HG03108 (cell line): ENCODE measurements at regions not wholly inside any gene's neighbourhood (a gene's known extent, or its start where the extent isn't known, plus 50 kb on each side); places are given as distances from the start of the nearest gene placed in this dataset.
"Not testable (repeated sequence)": the region's sequence is repeated elsewhere in the genome, so short reads cannot be mapped to it uniquely, and the experiment has no call there.

Experiments
- ATAC-seq: cut with Tn5 transposase; IDR thresholded peaks from one replicate; pipeline ENCODE4 v1.9.1; 2021; ENCODE audit warnings: moderate library complexity; ENCODE audit not compliant: unreplicated experiment

DNA sequence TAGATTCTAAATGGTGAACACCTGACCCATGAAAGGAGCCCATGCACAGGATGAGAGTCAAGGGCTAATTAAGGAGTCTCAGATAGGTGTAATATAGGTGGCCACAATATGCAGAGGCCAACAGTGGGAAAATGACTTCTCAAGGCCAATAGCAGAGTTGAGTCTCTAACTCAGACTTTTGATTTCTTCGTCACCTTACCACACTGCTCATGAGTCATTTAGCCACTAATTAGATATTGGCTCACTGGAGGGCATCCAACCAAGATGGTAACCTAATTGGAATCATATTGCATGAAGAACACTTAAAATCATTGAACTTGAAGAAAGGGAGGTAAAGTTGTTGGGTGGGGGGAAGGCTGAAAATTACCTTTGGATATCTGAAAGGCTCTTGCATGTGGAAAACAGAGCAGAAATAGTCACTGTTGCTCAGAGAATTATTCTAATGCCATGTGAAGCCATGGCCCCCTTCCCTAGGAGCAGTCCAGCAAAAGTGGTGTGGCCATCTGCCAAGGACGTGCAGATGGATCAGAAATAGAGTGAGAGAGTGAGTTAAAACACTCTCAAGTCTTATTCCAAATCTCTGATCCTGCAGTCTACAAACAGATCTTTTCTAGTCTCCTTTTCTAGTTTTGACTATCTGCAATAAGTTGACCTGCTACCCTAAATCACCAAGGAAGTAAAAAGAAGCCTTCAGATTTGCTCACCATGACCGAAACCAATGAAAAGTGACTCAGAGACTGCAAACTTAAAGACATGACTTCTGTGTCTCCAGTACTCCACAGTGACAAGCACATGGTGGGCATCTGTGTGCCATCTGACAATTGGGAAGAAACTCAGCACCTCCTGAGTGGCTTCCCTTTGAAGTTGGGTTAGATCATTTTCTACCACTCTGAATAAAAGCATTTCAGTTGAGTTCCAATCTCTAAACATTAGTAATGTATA lies 93.9 kb upstream of the C1QTNF7 start:
- no peak for ATAC-seq

DNA sequence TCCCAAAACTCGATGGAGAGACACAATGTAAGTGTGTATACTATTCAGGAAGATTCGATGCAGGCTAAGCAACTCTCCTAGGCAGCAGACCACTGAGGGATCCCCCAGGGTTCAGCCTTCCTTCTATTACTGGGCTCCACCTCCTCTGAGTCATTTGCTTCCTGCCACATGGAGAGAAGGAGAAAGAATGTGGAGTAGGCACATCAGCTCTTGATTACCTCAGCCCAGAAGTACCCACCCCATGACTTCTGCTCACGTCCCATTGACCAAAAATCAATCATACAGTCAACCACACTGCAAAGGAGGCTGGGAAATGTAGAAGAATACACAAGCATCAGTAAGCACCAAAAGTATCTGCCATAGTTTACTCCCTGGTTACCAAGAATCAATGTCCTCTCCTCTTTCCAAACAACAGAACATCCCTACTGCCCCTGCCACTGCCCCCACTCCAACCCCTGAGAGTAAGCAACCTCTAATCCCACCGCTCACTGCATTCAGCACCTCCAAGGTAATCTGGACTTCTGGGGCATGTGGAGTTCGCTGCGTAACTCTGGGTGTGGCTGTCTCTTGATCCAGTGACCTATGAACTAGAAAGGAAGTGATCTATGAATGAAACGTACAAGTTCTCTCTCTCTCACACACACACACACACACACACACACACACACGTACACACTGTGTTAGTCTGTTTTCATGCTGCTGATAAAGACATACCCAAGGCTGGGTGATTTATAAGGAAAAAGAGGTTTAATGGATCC lies 91.2 kb upstream of the C1QTNF7 start:
- ATAC-seq = no peak

DNA sequence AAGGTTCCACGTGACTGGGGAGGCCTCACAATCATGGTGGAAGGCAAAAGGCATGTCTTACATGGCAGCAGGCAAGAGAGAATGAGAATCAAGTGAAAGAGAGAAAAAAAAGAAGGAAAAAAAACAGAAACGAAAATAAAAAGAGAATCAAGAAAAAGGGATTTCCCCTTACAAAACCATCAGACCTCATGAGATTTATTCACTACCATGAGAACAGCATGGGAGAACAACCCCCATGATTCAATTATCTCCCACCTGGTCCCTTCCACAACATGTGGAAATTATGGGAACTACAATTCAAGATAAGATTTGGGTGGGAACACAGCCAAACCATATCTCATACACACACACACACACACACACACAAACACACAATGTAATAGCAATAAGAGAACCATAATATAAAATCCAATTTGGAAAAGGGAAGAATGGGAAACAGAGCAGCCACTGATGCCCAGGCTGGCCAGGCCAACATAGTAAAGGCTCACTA lies 90.6 kb upstream of the C1QTNF7 start:
- ATAC-seq = not testable (repeated sequence)

DNA sequence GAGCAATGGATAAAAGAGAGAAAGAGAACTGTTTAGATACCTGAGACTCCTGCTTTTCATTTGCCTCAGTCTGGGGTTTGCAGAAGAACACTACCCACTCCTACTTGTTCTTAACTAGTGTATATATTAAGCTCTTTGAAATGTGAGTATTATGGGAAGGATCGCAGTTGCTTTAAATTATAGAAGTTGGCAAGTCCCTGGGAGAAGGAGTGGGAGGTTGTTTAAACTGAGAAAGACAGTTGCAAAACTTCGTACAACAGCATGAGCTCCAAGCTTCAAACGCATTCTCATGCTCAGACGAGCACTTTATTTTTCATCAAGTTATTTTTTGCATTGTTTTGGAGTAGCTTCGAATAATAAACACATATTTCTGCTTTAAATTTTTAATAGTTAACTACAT lies 88.1 kb upstream of the C1QTNF7 start:
- ATAC-seq = no peak

DNA sequence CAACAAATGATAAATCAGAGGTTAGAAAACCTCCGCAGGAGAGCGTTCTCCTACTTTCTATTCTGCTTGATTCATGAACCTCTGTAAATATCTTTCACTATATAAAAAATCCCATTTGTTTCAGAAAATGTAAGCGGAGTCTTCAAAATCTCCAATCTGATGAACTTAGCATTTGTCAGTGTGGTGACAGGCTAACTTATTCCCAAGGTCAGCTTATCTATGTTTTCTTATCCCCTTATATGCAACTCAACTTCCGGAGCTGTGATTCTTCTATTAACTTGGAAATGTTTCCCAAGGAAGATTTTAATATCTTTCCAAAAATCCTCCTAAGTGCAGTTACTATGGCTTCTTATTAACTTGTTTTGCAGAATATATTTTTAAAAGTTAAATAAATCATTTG lies 87.5 kb upstream of the C1QTNF7 start:
- no peak for ATAC-seq

DNA sequence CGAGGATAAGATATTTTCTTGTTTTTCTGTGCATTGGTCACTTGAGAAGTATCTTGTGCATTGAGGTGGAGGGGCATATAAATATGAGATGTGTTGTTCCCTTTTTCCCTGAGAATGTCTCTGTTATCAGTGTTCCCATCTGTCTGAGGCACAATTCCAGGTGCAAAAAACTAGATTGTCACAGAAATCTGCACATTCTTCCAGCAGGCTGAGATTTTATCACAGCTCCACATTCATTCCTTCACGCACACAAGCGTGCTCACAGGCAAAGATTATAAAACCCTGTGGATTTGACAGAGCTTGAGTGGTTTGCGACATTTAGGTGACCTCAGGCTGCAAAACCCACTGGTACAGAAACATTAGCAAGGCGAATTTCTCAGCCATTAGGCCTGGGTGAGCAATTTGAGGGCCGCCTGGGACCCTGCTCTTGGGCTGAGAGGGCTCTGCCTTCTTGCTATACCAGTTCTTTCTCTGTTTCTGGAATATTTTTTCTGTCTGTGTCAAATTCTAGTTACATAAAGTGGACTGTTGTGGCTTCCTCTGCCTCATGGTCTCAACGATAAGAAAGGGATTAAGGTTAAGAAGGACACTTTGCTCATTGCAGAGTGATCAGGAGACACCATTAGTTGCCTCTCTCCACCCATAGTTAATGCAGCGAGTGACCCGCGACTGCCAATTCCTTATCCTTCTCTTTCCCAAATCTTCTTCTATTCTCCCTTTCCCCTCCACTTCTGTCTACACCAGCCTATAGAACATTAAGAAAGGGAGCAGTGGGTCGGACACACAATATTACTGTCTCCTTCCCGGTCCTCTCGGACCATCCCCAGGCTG lies 86.7 kb upstream of the C1QTNF7 start:
- no peak for ATAC-seq

DNA sequence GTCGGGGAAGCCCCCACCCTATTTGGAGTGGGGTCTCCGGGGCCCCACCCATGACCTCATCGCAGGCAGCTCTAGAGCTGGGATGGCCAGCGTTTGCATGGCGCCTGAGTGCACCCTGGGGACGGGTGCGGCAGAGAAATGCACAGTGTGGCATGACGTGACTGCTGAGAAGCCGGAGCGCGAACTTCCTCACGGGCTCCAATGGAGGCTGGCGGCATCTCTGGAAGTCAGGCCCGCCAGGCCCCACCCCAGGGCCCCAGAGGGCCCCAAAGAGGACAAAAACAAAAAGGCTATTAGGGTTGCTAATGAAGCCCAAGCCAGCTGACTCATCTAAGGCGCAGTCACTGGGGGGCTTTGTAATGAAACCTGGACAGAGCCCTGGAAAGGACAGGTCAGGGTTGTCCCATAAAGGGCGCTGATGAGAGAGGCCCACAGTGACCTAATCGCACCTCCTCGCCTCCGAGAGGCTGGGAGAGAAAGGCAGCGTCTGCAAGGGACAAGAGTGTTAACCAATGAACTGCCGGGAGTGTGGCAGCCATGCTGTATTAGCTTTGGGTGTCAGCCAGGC lies 86.0 kb upstream of the C1QTNF7 start:
- ATAC-seq = no peak

DNA sequence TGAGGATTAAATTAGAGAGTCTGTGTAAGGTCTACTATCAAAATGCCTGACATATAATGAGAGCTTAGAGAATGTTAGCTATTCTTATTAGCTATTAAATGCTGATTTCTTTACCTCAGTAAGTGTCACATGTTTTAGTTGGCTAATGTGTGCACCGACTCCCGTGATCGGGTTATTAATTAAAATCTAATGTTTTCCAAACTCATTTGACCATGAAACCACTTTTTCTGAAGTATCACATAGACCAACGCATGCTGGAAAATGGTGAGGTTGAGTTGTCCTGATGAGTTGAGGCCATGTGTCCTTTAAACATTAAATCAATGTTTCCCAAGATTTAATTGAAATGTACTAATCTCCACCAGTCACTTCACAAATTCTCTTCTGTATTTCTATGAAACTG lies 84.8 kb upstream of the C1QTNF7 start:
- no peak for ATAC-seq

DNA sequence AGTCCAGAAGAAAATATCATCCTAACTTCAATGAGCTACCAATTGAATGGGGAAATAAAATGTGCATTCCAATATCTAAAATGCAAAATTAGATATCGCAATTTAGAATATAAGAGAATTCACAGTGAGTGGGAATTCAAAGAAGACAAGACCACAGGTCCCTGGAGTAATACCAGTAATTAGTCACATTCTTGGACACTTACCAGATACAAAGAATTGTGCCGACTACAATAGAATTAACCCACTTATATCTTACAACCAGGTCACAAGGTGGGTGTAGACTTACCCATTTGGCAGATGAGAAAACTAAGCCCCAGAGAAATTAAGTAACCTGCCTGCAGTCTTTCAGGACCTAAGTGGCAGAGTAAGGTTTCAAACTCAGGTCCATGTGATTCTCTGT lies 84.3 kb upstream of the C1QTNF7 start:
- no peak for ATAC-seq

DNA sequence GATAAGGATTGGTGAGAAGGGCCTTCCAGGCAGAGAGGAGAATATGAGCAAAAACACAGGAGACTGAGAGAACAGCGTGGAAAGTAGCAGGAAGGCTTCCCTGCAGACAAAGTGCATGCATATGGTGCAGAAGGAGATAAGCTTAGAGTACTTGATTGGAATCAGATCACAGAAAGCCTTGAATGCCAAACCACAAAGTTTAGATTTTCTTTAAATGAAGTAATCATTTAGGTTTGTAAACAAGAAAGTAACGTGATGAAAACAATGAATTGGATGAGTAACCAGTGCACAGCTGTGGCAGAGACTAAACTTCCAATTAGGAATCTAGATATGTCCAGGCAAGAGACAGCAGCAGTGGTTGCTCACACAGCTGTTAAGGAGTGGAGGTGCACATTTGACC lies 83.8 kb upstream of the C1QTNF7 start:
- ATAC-seq = no peak

DNA sequence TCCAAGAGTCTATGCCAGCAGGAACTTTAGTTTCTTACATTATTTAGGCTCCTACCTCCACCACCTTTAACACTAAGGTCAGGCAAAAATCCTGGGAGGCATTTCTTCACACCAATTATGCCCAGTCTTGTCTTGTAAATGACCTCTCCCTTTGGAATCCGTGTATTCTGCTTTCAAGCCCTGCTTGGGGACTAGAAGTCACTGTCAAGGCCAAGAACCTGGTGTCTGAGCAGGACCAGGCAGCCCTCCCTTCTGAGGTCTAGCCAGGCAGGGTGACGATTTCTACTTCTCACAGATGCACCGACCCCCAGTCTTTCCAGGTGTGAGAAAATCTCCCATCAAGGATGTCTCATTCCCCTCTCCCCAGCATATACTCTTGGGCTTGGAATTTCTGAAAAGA lies 82.7 kb upstream of the C1QTNF7 start:
- ATAC-seq = no peak

DNA sequence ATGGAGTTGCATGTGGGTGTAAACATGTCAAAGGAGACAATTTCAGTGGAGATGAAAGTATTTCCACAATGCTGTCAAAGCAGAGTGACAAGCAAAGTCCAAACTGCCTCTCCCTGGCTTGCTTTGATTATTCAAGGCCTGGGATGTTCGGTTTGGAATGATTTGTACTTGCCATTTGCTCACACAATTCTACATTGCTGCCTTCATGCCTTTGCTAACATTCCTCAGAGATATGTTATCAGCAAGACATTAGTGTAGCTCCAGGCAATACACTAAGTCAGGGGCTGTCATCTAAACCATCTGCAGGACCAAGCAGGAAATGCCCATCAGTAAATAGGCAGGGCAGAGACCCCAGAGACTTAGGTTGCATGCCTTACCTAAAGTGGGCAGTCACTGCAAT lies 79.6 kb upstream of the C1QTNF7 start:
- ATAC-seq = no peak

DNA sequence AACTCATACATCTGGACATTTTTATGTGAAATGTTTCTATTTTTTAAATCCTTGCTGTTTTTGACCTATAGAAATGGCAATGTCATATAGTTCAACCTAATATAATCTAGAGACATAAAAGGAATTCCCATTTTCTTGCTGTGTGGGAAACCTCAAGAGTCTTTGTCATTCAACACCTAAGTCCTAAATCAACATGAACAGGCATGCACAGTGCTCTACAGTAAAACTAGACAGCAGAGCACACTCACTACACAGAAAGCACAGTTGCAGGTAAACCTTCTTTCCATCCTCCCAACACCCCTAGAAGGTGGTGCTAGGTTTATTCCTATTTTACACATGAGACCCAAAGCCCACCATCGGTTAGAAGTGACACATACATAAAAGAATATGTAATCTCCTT lies 79.1 kb upstream of the C1QTNF7 start:
- ATAC-seq = no peak

DNA sequence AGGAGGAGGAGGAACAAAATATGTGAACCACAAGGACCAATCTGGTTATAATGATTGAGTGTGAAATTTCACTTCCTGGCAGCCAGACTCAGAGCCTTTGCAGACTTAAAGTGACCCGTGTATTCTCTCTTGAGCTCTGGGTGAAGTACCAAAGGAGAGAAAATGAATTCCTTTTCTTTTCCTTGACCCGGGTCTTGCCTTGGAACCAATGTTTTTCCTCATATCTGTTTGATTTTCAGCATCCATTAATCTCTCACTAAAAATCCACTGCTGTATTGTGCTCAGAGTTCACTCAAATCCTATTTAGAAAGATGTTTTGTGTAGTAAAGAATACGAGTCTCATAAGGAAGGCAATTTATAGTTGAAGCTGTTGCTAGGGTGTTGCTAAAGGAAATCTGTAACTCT lies 78.3 kb upstream of the C1QTNF7 start:
- no peak for ATAC-seq

DNA sequence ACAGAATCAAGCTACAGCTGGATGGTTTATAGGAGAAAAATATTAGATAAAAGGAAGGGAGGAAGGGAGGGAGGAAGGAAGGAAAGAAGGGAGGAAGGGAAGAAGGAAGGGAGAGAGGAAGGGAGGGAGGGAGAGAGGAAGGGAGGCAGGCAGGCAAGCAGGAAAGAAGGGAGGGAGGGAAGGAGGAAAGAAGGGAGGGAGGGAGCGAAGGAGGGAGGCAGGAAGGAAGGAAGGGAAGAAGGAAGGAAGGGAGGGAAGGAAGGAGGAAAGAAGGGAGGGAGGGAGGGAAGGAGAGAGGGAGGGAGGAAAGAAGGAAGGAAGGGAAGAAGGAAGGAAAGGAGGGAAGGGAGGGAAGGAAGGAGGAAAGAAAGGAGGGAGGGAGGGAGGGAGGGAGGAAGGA lies 77.9 kb upstream of the C1QTNF7 start:
- ATAC-seq = no peak

DNA sequence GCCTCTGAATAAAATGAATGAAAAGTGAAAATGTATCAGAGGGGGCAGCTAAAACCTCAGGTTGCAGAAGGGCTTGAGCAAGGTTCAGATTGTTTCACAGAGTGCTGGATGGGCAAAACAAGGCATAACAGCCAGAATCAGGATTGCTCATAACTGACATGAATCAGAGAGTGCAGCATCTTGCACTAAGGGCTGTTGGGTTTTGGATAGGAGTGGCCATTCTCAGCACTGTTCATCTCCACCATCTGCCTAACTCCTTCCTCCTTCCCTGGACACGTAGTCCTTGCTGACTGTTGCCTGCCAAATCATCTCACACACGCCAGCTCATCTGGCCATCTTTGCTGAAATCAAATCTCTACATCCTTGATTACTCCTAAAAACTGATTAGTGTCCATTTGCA lies 75.3 kb upstream of the C1QTNF7 start:
- no peak for ATAC-seq

DNA sequence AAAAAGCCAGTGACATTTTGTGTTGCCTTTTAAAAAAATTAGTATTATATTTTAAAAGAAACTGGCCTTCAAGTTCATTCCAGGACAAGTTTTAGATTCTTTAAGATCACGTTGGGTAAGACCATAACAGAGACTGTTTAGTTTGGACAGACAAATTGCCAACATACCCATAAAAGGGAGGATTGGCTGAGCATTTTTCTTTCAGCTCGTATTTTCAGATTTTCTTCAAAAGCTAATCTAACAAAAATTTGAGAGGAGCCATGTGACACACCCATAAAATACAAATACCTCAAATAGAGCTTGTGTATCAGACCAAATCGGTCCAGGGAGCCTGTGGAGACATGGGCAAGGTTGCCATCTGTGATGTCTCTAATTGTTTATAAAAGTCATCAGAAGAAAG lies 74.6 kb upstream of the C1QTNF7 start:
- ATAC-seq = no peak

DNA sequence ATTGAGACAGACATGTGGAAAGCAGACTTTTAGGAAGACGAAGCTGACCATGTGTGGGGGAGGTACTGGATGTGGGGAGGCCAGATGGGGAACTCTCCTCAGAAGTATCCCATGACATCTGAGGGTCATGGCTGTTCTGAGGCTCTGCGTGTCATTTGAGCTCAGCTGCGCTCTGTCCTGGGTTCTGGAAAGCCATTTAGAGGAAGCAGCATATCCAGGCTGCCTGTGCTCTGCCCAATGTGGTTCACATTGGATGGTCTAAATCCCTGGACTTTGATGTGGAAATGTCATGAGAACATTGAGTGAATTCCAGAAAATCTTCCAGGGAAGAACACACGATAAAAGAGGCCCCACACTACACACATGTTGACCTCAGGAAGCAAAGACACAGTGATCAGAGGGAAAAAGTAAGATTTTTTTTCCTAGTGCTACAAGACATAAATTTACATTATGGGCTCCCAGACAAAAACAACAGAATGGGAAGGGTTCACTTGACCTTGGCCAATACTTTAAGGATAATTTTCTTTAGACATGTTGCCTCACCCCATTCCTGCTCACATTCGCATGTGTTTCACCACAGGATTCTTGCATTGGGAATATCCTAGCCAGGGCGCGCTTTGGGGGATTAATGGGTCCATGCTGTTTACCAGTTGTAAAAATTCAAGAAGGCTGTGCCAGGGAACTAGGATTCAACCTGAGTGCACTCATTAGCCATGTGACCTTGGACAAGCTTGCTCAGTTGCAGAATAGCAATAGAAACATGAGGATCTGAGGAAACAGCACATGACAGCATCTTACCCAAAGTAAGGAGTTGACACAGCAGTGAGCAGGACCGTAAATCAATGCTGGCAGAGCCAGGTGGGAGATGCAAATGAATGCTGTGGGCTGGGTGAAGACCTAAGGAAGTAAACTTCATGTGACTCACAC lies 73.2 kb upstream of the C1QTNF7 start:
- ATAC-seq = no peak

DNA sequence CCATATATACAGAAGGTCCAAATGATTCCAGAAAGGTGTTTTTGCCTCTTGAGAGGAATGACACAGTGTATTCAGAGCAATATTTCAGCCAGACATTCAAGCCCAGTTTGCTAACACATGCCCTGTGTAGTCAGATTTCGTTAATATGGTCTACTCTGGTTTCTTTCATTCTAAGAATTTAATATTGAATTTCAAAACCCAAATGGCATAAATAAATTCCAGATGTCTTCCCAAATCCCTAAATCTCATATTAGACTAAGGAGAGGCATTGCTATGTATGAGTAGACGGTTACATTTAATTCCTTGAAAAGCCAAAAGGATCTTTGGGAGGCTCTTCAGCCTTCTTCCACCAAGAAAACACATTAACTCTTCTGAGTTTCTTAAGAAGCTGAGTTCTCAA lies 66.3 kb upstream of the C1QTNF7 start:
- ATAC-seq = no peak

DNA sequence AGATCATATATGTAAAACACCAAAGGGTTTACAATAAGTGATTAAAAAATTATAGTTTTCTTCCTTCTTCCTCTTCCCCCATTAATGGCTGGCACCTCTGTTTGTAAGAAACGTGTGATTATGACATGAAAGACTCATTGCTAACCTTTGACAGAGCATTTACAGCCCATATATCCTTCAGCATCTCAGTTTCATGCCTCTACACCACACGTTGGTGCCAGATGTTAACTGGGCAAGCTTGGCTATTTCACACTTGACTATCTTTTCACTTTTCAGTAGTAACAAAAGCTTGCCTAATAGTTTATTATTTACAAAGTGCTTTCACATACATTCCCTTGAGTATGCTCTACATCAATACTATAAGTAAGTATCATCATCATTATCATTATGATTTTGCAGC lies 65.3 kb upstream of the C1QTNF7 start:
- ATAC-seq = no peak
